H9 (cell line): ENCODE measurements at regions not wholly inside any gene's neighbourhood (a gene's known extent, or its start where the extent isn't known, plus 50 kb on each side); places are given as distances from the start of the nearest gene placed in this dataset.

Experiments
- DNase-seq: peaks from one replicate; pipeline ENCODE4 v3.0.0-alpha.2; 2017
- H2AFZ ChIP-seq: one replicate; pipeline ENCODE4 v1.6.1; 2013; ENCODE audit warnings: mild to moderate bottlenecking, low read length, control low read depth, moderate library complexity
- H2AK5ac ChIP-seq: 2 replicates; pipeline ENCODE4 v1.6.1; 2013; ENCODE audit warnings: low read length, control low read depth, mixed read lengths; ENCODE audit not compliant: insufficient read length
- H2BK120ac ChIP-seq: one replicate; pipeline ENCODE4 v1.6.1; 2013; ENCODE audit warnings: low read depth, mild to moderate bottlenecking, low read length, control low read depth, inconsistent platforms; ENCODE audit not compliant: poor library complexity, severe bottlenecking
- H2BK12ac ChIP-seq: 2 replicates; pipeline ENCODE4 v1.6.1; 2013; ENCODE audit warnings: low read length, control low read depth, mixed read lengths, low read depth; ENCODE audit not compliant: insufficient read length
- H2BK15ac ChIP-seq: 2 replicates; pipeline ENCODE4 v1.6.1; 2013; ENCODE audit warnings: low read depth, low read length, control low read depth
- H2BK20ac ChIP-seq: one replicate; pipeline ENCODE4 v1.6.1; 2013; ENCODE audit warnings: low read depth, mild to moderate bottlenecking, low read length, control low read depth, inconsistent platforms; ENCODE audit not compliant: poor library complexity, severe bottlenecking
- H2BK5ac ChIP-seq: 2 replicates; pipeline ENCODE4 v1.6.1; 2013; ENCODE audit warnings: low read length, control low read depth, mixed read lengths; ENCODE audit not compliant: insufficient read length
- H3K14ac ChIP-seq: 2 replicates; pipeline ENCODE4 v1.6.1; 2013; ENCODE audit warnings: low read length, control low read depth; ENCODE audit not compliant: insufficient read depth
- H3K18ac ChIP-seq: 2 replicates; pipeline ENCODE4 v1.6.1; 2013; ENCODE audit warnings: low read depth, mild to moderate bottlenecking, mixed read lengths, low read length, control low read depth; ENCODE audit not compliant: insufficient read length
- H3K23ac ChIP-seq: 2 replicates; pipeline ENCODE4 v1.6.1; 2013; ENCODE audit warnings: low read length, control low read depth, mixed read lengths, low read depth; ENCODE audit not compliant: insufficient read length
- H3K23me2 ChIP-seq: 2 replicates; pipeline ENCODE4 v1.6.1; 2013; ENCODE audit warnings: low read depth, mild to moderate bottlenecking, mixed read lengths, low read length, control low read depth; ENCODE audit not compliant: insufficient read length, poor library complexity, severe bottlenecking
- H3K27ac ChIP-seq: 2 replicates; pipeline ENCODE4 v1.5.1; 2013; ENCODE audit warnings: low read length, control low read depth, mixed read lengths, low read depth; ENCODE audit not compliant: insufficient read length
- H3K27me3 ChIP-seq: 2 replicates; pipeline ENCODE4 v1.6.1; 2013; ENCODE audit warnings: low read length, control low read depth, inconsistent platforms; ENCODE audit not compliant: insufficient read depth
- H3K4ac ChIP-seq: 2 replicates; pipeline ENCODE4 v1.6.1; 2013; ENCODE audit warnings: low read depth, mild to moderate bottlenecking, control low read depth, inconsistent platforms, low read length, moderate library complexity
- H3K4me1 ChIP-seq: 2 replicates; pipeline ENCODE4 v1.6.1; 2013; ENCODE audit warnings: low read length, control low read depth, inconsistent platforms; ENCODE audit not compliant: insufficient read depth
- H3K4me2 ChIP-seq: 2 replicates; pipeline ENCODE4 v1.6.1; 2013; ENCODE audit warnings: low read length, control low read depth, mixed read lengths; ENCODE audit not compliant: insufficient read length, insufficient read depth
- H3K56ac ChIP-seq: 2 replicates; pipeline ENCODE4 v1.6.1; 2013; ENCODE audit warnings: low read depth, mild to moderate bottlenecking, mixed read lengths, low read length, control low read depth; ENCODE audit not compliant: insufficient read length
- H3K79me1 ChIP-seq: 2 replicates; pipeline ENCODE4 v1.6.1; 2013; ENCODE audit warnings: low read depth, mild to moderate bottlenecking, moderate library complexity, low read length, control low read depth, inconsistent platforms; ENCODE audit not compliant: insufficient read depth, poor library complexity, severe bottlenecking
- H3K79me2 ChIP-seq: 2 replicates; pipeline ENCODE4 v1.6.1; 2013; ENCODE audit warnings: low read length, control low read depth, inconsistent platforms; ENCODE audit not compliant: insufficient read depth
- H3K9ac ChIP-seq: 2 replicates; pipeline ENCODE4 v1.6.1; 2013; ENCODE audit warnings: low read length, control low read depth, mixed read lengths; ENCODE audit not compliant: insufficient read length; ENCODE audit errors: extremely low read depth
- H3K9me3 ChIP-seq: one replicate; pipeline ENCODE4 v1.6.1; 2013; ENCODE audit warnings: low read depth, low read length, inconsistent platforms; ENCODE audit not compliant: control insufficient read depth
- H3T11ph ChIP-seq: one replicate; pipeline ENCODE4 v1.6.1; 2013; ENCODE audit warnings: mild to moderate bottlenecking, low read length, control low read depth, inconsistent platforms
- H4K20me1 ChIP-seq: one replicate; pipeline ENCODE4 v1.6.1; 2013; ENCODE audit not compliant: control insufficient read depth, insufficient read length, insufficient read depth
- H4K5ac ChIP-seq: 2 replicates; pipeline ENCODE4 v1.6.1; 2013; ENCODE audit warnings: low read depth, mild to moderate bottlenecking, mixed read lengths, low read length, control low read depth; ENCODE audit not compliant: insufficient read length
- H4K8ac ChIP-seq: replicated peaks from 2 replicates; pipeline ENCODE4 v1.6.1; 2013; ENCODE audit warnings: low read length, control low read depth, mixed read lengths, low read depth; ENCODE audit not compliant: insufficient read length
- H4K91ac ChIP-seq: 2 replicates; pipeline ENCODE4 v1.6.1; 2013; ENCODE audit warnings: low read depth, mild to moderate bottlenecking, moderate library complexity, mixed read lengths, low read length, control low read depth; ENCODE audit not compliant: insufficient read length
- H3K27ac Mint-ChIP-seq, 3 experiments: 2 replicates in 2 of 3; 3 replicates in 1 of 3; pipeline ENCODE4 v1.8.0; 2020 to 2021; ENCODE audit warnings: mixed read lengths in 3 of 3, mild to moderate bottlenecking in 1 of 3, moderate library complexity in 1 of 3
- H3K27me3 Mint-ChIP-seq: 2 replicates; pipeline ENCODE4 v1.8.0; 2021; ENCODE audit warnings: low read depth, mild to moderate bottlenecking, moderate library complexity, mixed read lengths
- H3K36me3 Mint-ChIP-seq, 3 experiments: 2 replicates in 2 of 3; 3 replicates in 1 of 3; pipeline ENCODE4 v1.8.0; 2020 to 2021; ENCODE audit warnings: low read depth in 3 of 3, mixed read lengths in 3 of 3; ENCODE audit not compliant: insufficient read depth in 1 of 3
- H3K4me1 Mint-ChIP-seq, 2 experiments: 2 replicates each; pipeline ENCODE4 v1.8.0; 2020; ENCODE audit warnings: mixed read lengths in 2 of 2
- H3K4me3 Mint-ChIP-seq, 2 experiments: 2 replicates in 1 of 2; 3 replicates in 1 of 2; pipeline ENCODE4 v1.8.0; 2020 to 2021; ENCODE audit warnings: mild to moderate bottlenecking in 2 of 2, mixed read lengths in 2 of 2, moderate library complexity in 1 of 2
- H3K9me3 Mint-ChIP-seq, 2 experiments: 2 replicates in 1 of 2; 3 replicates in 1 of 2; pipeline ENCODE4 v1.8.0; 2020; ENCODE audit warnings: mild to moderate bottlenecking in 2 of 2, mixed read lengths in 2 of 2, moderate library complexity in 1 of 2
- CTCF ChIP-seq: fragments of 200-600 bp; sonication (generic); conservative IDR thresholded peaks from 3 replicates; pipeline ENCODE4 v1.8.0; 2021; ENCODE audit warnings: antibody characterized with exemption, mild to moderate bottlenecking
- WGBS: extraction: QIAGEN DNeasy Blood & Tissue Kit; methylation state at CpG from one replicate; pipeline ENCODE4 v1.1.7; 2013; ENCODE audit warnings: missing lambda C conversion rate, low lambda C conversion rate, mixed read lengths; ENCODE audit not compliant: insufficient read length; ENCODE audit errors: extremely low coverage; 5-methylcytosine and 5-hydroxymethylcytosine counted together

GRCh38 chr7:138352570-138353461 is 107.2 kb upstream of the TRIM24 start:
- Mint-ChIP-seq H3K27me3 (no peaks in the 10 kb centered on the region), H3K9me3 (peaks cover 14 to 26% of the 10 kb centered on the region in 2 experiments), H3K4me3 (no peak overlapping the region), H3K4me1 (peaks cover 4% of the 10 kb centered on the region in 2 experiments; a peak in 2 of 4 replicates), H3K36me3 (peaks cover 8 to 15% (median 11%) of the 10 kb centered on the region in 3 experiments; a peak in 6 of 7 replicates), H3K27ac (peak overlapping the region in 1 of 3 experiments; percentile 76; a peak in 1 of 7 replicates)
- no peak for TF ChIP-seq CTCF
- no peak overlapping the region for H3K23ac ChIP-seq
- H3K9me3 ChIP-seq = peaks cover 5% of the 10 kb centered on the region
- no peak overlapping the region for H3K18ac ChIP-seq
- no peak overlapping the region for H2BK12ac ChIP-seq
- no peak overlapping the region for H2BK15ac ChIP-seq
- no peak overlapping the region for H2BK20ac ChIP-seq
- H3K4me2 ChIP-seq = no peak overlapping the region
- no peak overlapping the region for H3K14ac ChIP-seq
- H4K20me1 ChIP-seq = no peaks in the 10 kb centered on the region
- no peak overlapping the region for H4K91ac ChIP-seq
- H3K4ac ChIP-seq = no peak overlapping the region
- H3K79me2 ChIP-seq = no peaks in the 10 kb centered on the region
- no peak overlapping the region for H4K8ac ChIP-seq
- H3K79me1 ChIP-seq = no peaks in the 10 kb centered on the region
- H3T11ph ChIP-seq = no peak overlapping the region
- no peak overlapping the region for H4K5ac ChIP-seq
- H3K4me1 ChIP-seq = no peaks in the 10 kb centered on the region
- DNase-seq = peak; percentile 34
- H2BK5ac ChIP-seq = no peak overlapping the region
- H3K9ac ChIP-seq = no peak overlapping the region
- H2AK5ac ChIP-seq = no peak overlapping the region
- H3K23me2 ChIP-seq = no peaks in the 10 kb centered on the region
- no peak overlapping the region for H3K56ac ChIP-seq
- no peak overlapping the region for H3K27ac ChIP-seq
- no peak overlapping the region for H2BK120ac ChIP-seq
- no peaks in the 10 kb centered on the region for H3K27me3 ChIP-seq
- WGBS = no CpG with 5 or more reads among the region's 10 CpGs
- H2AFZ ChIP-seq = no peak overlapping the region
